Cardiac muscle cell (in vitro differentiated cells and primary cell): ENCODE measurements at regions not wholly inside any gene's neighbourhood (a gene's known extent, or its start where the extent isn't known, plus 50 kb on each side); places are given as distances from the start of the nearest gene placed in this dataset.

Source experiments
- DNase-seq, 2 donors: peaks; one replicate each; pipeline versions ENCODE4 v3.0.0 to v3.0.0-alpha.2; 2010 to 2017; ENCODE audit warnings: low read depth in 1 of 2, low spot score in 1 of 2
- H3K27ac ChIP-seq: fragments of 200-600 bp; sonication (generic); 2 replicates; pipeline ENCODE4 v1.5.1; 2016
- H3K27me3 ChIP-seq: fragments of 200-600 bp; sonication (generic); 2 replicates; pipeline ENCODE4 v1.6.0; 2016; ENCODE audit warnings: control low read depth
- H3K36me3 ChIP-seq: fragments of 200-600 bp; sonication (generic); 2 replicates; pipeline ENCODE4 v1.5.1; 2016; ENCODE audit warnings: control low read depth
- H3K4me1 ChIP-seq: fragments of 200-600 bp; sonication (generic); 2 replicates; pipeline ENCODE4 v1.8.1; 2017; ENCODE audit warnings: low read depth, mild to moderate bottlenecking, mixed run types
- H3K4me3 ChIP-seq: fragments of 200-600 bp; sonication (generic); 2 replicates; pipeline ENCODE4 v1.5.1; 2016; ENCODE audit warnings: mild to moderate bottlenecking
- H3K9me3 ChIP-seq: fragments of 200-600 bp; sonication (generic); 2 replicates; pipeline ENCODE4 v1.5.1; 2017; ENCODE audit warnings: low read depth, mild to moderate bottlenecking, control low read depth
- CTCF ChIP-seq: IDR thresholded peaks from 2 replicates; pipeline ENCODE4 v1.5.1; 2012; ENCODE audit warnings: low read depth, mild to moderate bottlenecking, low read length

GRCh38 chr13:79037197-79037596, 368.9 kb downstream of the RBM26 start:
- no peak for TF ChIP-seq CTCF
- no peaks in the 10 kb centered on the region for H3K4me1 ChIP-seq
- no peaks in the 10 kb centered on the region for H3K36me3 ChIP-seq
- no peaks in the 10 kb centered on the region for H3K27me3 ChIP-seq
- DNase-seq, result no peak
- H3K4me3 ChIP-seq, result no peak overlapping the region
- no peak overlapping the region for H3K27ac ChIP-seq
- no peaks in the 10 kb centered on the region for H3K9me3 ChIP-seq

GRCh38 chr13:79034341-79034740, 371.7 kb downstream of the RBM26 start:
- no peak overlapping the region for H3K4me3 ChIP-seq
- no peak for TF ChIP-seq CTCF
- H3K36me3 ChIP-seq, result no peaks in the 10 kb centered on the region
- no peak overlapping the region for H3K27ac ChIP-seq
- DNase-seq, result no peak
- H3K9me3 ChIP-seq, result no peaks in the 10 kb centered on the region
- H3K27me3 ChIP-seq, result no peaks in the 10 kb centered on the region
- no peaks in the 10 kb centered on the region for H3K4me1 ChIP-seq

GRCh38 chr13:79030513-79030912, 371.6 kb upstream of the OBI1 start:
- no peak overlapping the region for H3K27ac ChIP-seq
- H3K36me3 ChIP-seq, result no peaks in the 10 kb centered on the region
- H3K9me3 ChIP-seq, result no peaks in the 10 kb centered on the region
- TF ChIP-seq CTCF, result no peak
- no peaks in the 10 kb centered on the region for H3K27me3 ChIP-seq
- no peak overlapping the region for H3K4me3 ChIP-seq
- no peaks in the 10 kb centered on the region for H3K4me1 ChIP-seq
- DNase-seq, result no peak

GRCh38 chr13:79018166-79018565, 359.2 kb upstream of the OBI1 start:
- no peak for DNase-seq

GRCh38 chr13:79011179-79011578, 352.2 kb upstream of the OBI1 start:
- no peak for TF ChIP-seq CTCF
- H3K4me3 ChIP-seq, result no peak overlapping the region
- no peaks in the 10 kb centered on the region for H3K4me1 ChIP-seq
- no peaks in the 10 kb centered on the region for H3K27me3 ChIP-seq
- H3K9me3 ChIP-seq, result no peaks in the 10 kb centered on the region
- H3K27ac ChIP-seq, result no peak overlapping the region
- H3K36me3 ChIP-seq, result no peaks in the 10 kb centered on the region
- DNase-seq, result no peak

More at GRCh38 chr13:79018166-79018565, 359.2 kb upstream of the OBI1 start:
- Histone ChIP-seq H3K36me3 (no peaks in the 10 kb centered on the region), H3K4me1 (no peaks in the 10 kb centered on the region), H3K27me3 (no peaks in the 10 kb centered on the region), H3K4me3 (no peak overlapping the region), H3K9me3 (no peaks in the 10 kb centered on the region), H3K27ac (no peak overlapping the region)
- TF ChIP-seq CTCF, result no peak
